HFFc6 (cell line): ENCODE measurements at regions not wholly inside any gene's neighbourhood (a gene's known extent, or its start where the extent isn't known, plus 50 kb on each side); places are given as distances from the start of the nearest gene placed in this dataset.

Experiments used
- DNase-seq: peaks from one replicate; pipeline ENCODE4 v3.0.0-alpha.2; 2018
- H3K27ac Mint-ChIP-seq: 2 replicates; pipeline ENCODE4 v1.8.0; 2020; ENCODE audit warnings: mild to moderate bottlenecking, mixed read lengths
- H3K27me3 Mint-ChIP-seq: 2 replicates; pipeline ENCODE4 v1.8.0; 2021; ENCODE audit warnings: mild to moderate bottlenecking, moderate library complexity, mixed read lengths; ENCODE audit not compliant: insufficient read depth
- H3K36me3 Mint-ChIP-seq: 2 replicates; pipeline ENCODE4 v1.8.0; 2021; ENCODE audit warnings: low read depth, mixed read lengths
- H3K4me1 Mint-ChIP-seq: 2 replicates; pipeline ENCODE4 v1.8.0; 2020; ENCODE audit warnings: low read depth, mixed read lengths
- H3K4me3 Mint-ChIP-seq: 2 replicates; pipeline ENCODE4 v1.8.0; 2020; ENCODE audit warnings: mild to moderate bottlenecking, moderate library complexity, mixed read lengths
- H3K9me3 Mint-ChIP-seq: 2 replicates; pipeline ENCODE4 v1.8.0; 2020; ENCODE audit warnings: mild to moderate bottlenecking, mixed read lengths
- CTCF ChIP-seq: fragments of 200-600 bp; sonication (generic); IDR thresholded peaks from 2 replicates; pipeline ENCODE4 v1.5.0; 2021; ENCODE audit warnings: antibody characterized with exemption, mild to moderate bottlenecking

DNA sequence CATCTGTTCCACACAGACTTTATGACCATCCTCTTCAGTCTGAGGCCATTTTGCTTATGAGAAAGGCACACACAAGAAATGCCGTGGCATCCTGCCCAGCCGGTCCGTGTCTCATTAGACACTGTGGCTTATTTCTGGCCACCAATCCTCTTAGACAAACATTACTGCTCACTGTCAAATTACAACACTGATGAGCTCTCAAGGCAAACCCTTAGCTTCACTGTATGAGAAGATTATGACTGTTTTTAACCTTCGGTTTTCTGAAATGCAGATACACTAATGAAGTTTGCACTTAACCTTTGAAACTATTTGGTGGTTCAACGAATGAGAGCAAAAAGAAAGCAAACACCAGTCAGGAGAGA is 50.5 kb upstream of the DST start:
- H3K27me3 Mint-ChIP-seq = peaks cover 11% of the 10 kb centered on the region
- H3K27ac Mint-ChIP-seq = peak overlapping the region; percentile 92
- no peak for TF ChIP-seq CTCF
- peaks cover 3% of the 10 kb centered on the region; the same call in 1 of the 2 replicates for H3K9me3 Mint-ChIP-seq
- H3K4me1 Mint-ChIP-seq = peaks cover 87% of the 10 kb centered on the region
- H3K4me3 Mint-ChIP-seq = peak overlapping the region; percentile 88
- DNase-seq = peak; percentile 87
- peaks cover 72% of the 10 kb centered on the region for H3K36me3 Mint-ChIP-seq

- DNase-seq = peak; percentile 60
- no peak for TF ChIP-seq CTCF
- H3K4me1 Mint-ChIP-seq = peaks cover 88% of the 10 kb centered on the region
- H3K36me3 Mint-ChIP-seq = peaks cover 67% of the 10 kb centered on the region
- peaks cover 3% of the 10 kb centered on the region; the same call in 1 of the 2 replicates for H3K9me3 Mint-ChIP-seq
- peaks cover 11% of the 10 kb centered on the region for H3K27me3 Mint-ChIP-seq
- H3K27ac Mint-ChIP-seq = peak overlapping the region; percentile 92
- peak overlapping the region; percentile 88 for H3K4me3 Mint-ChIP-seq
These were observed 50.0 kb upstream of the DST start for GRCh38 chr6:56692523-56693245.
